Heart left ventricle (tissue), 16 donors: ENCODE measurements at regions not wholly inside any gene's neighbourhood (a gene's known extent, or its start where the extent isn't known, plus 50 kb on each side); places are given as distances from the start of the nearest gene placed in this dataset.

Experiments
- ATAC-seq, 4 donors: fragments of 200-7000 bp; cut with Tn5 transposase; one replicate each; pipeline ENCODE4 v1.9.1; 2020 to 2022; ENCODE audit warnings: moderate library complexity in 4 of 4, mild to moderate bottlenecking in 3 of 4, moderate number of reproducible peaks in 1 of 4
- DNase-seq, 5 donors: peaks; one replicate each; pipeline ENCODE4 v3.0.0-alpha.2; 2020
- H3K27ac ChIP-seq, 12 donors: fragments of 200-600 bp; sonication (generic) in 4 of 12; one replicate each; pipeline versions ENCODE4 v1.5.0 to v1.8.0; 2016 to 2022; ENCODE audit warnings: mild to moderate bottlenecking in 2 of 12
- H3K27me3 ChIP-seq, 9 donors: fragments of 200-600 bp; sonication (generic) in 2 of 9; one replicate each; pipeline versions ENCODE4 v1.5.1 to v1.8.0; 2016 to 2022; ENCODE audit warnings: mild to moderate bottlenecking in 3 of 9
- H3K36me3 ChIP-seq, 9 donors: fragments of 200-600 bp; sonication (generic) in 2 of 9; one replicate each; pipeline versions ENCODE4 v1.5.0 to v1.8.0; 2018 to 2022; ENCODE audit warnings: mild to moderate bottlenecking in 2 of 9
- H3K4me1 ChIP-seq, 12 donors: fragments of 200-600 bp; sonication (generic) in 4 of 12; one replicate each; pipeline versions ENCODE4 v1.5.0 to v1.8.0; 2016 to 2022; ENCODE audit warnings: mild to moderate bottlenecking in 3 of 12
- H3K4me3 ChIP-seq, 12 donors: fragments of 200-600 bp; sonication (generic) in 4 of 12; one replicate each; pipeline versions ENCODE4 v1.5.0 to v1.8.0; 2017 to 2022; ENCODE audit warnings: mild to moderate bottlenecking in 9 of 12, moderate library complexity in 4 of 12
- H3K9me3 ChIP-seq, 12 donors: fragments of 200-600 bp; sonication (generic) in 4 of 12; one replicate each; pipeline versions ENCODE4 v1.5.0 to v1.8.0; 2016 to 2022; ENCODE audit warnings: mild to moderate bottlenecking in 1 of 12
- CTCF ChIP-seq, 12 donors: fragments of 200-600 bp; sonication (generic) in 4 of 12; IDR thresholded peaks; one replicate each; pipeline versions ENCODE4 v1.5.0 to v1.8.0; 2018 to 2022; ENCODE audit warnings: antibody characterized with exemption in 12 of 12, mild to moderate bottlenecking in 5 of 12
- POLR2A ChIP-seq, 2 donors: fragments of 450-650 bp; IDR thresholded peaks; one replicate each; pipeline ENCODE4 v1.6.1; 2017; ENCODE audit warnings: antibody characterized with exemption in 2 of 2, mild to moderate bottlenecking in 2 of 2, moderate library complexity in 2 of 2
- WGBS, 4 donors: extraction: QIAGEN DNeasy Blood & Tissue Kit in 2 of 4; methylation state at CpG; one replicate each; pipeline versions ENCODE4 v1.1.5 to v1.1.7; 2013 to 2018; 5-methylcytosine and 5-hydroxymethylcytosine counted together
- intact Hi-C, 10 donors: fragments of 100-400 bp; cut with DNase I; formaldehyde crosslinking; loops; one replicate each; pipeline versions ENCODE4 v1.11.1 to v1.14.2; 2022
- donor health status: ischemic (EF 13 %, LVEDD 7.1; RV severe dilation, severe dysfunction).
- donor health status: healthy with polysubstance abuse.
- donor health status: DM: no; HTN: yes; CAD: no.
- donor health status: DM: no; HTN: no; CAD: no.
- donor health status: ischemic (EF 25% LVEDD 6.9; RV normal size, moderate dysfunction).
- donor health status: ischemic (EF 25% LVEDD 5.7; RV mildly dilated, moderate dysfunction).
- donor health status: healthy.
- donor health status: DM: yes; HTN: yes; CAD: no.
- donor health status: ischemic (EF 35%, LVEDD 5.7; RV mildly dilated, moderate dysfunction).
- donor health status: nonischemic (EF 11% LVEDD 7.7; RV severe dilation, severe dysfunction).
- donor health status: DM: yes; HTN: yes; CAD: no.
- donor health status: PGD.
- donor health status: ischemic (EF 29% LVEDD 5.4; RV normal size, mild dysfunction).
- donor health status: nonischemic (EF 23%, LVEDD 6.1; RV moderate dilation, normal function).

DNA sequence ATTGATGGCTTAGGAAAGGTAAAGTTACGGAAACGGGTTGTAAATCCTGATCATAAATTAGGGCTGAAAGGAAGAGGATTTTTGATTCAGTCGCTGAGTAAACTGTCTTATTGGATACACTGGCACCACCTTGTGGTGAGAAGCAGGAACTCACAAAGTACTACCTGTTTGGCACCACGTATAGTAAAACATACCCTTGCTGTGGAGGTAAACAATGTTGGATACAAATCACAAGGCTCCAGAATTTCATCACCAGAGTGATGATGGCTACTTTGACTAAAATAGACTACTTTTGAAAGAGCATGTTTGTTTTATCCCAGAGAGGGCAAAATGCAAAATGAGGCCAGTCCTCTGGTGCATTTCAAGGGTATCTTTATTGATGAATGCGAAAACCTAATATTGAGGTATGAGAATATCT lies 216.9 kb downstream of the IGSF11 start:
- H3K4me1 ChIP-seq = no peaks in the 10 kb centered on the region
- intact Hi-C loops = no loop called here
- DNase-seq (no peak), ATAC-seq (peak in 2 of 4 donors; percentile 61 to 63)
- peak; percentile 49 to 81 (median 71) for TF ChIP-seq CTCF (IDR thresholded peaks at IDR 0.05)
- no peak for TF ChIP-seq POLR2A (IDR thresholded peaks at IDR 0.05)
- H3K9me3 ChIP-seq = no peaks in the 10 kb centered on the region
- no peak overlapping the region for H3K4me3 ChIP-seq
- 21 to 25% (median 24%) methylated on average over 5 of the region's 5 CpGs for WGBS, 4 donors
- no peak overlapping the region for H3K27ac ChIP-seq
- no peaks in the 10 kb centered on the region for H3K27me3 ChIP-seq
- no peaks in the 10 kb centered on the region for H3K36me3 ChIP-seq

GRCh38 chr3:118818386-118818785 lies 216.3 kb downstream of the IGSF11 start:
- Histone ChIP-seq H3K27me3 (no peaks in the 10 kb centered on the region), H3K27ac (no peak overlapping the region), H3K4me1 (no peaks in the 10 kb centered on the region), H3K36me3 (no peaks in the 10 kb centered on the region), H3K9me3 (no peaks in the 10 kb centered on the region), H3K4me3 (no peak overlapping the region)
- no peak for TF ChIP-seq CTCF (IDR thresholded peaks at IDR 0.05)
- TF ChIP-seq POLR2A (IDR thresholded peaks at IDR 0.05) = no peak
- intact Hi-C loops = no loop called here
- DNase-seq (no peak), ATAC-seq (no peak)
- 70 to 83% (median 80%) methylated on average over 2 of the region's 2 CpGs for WGBS, 4 donors

DNA sequence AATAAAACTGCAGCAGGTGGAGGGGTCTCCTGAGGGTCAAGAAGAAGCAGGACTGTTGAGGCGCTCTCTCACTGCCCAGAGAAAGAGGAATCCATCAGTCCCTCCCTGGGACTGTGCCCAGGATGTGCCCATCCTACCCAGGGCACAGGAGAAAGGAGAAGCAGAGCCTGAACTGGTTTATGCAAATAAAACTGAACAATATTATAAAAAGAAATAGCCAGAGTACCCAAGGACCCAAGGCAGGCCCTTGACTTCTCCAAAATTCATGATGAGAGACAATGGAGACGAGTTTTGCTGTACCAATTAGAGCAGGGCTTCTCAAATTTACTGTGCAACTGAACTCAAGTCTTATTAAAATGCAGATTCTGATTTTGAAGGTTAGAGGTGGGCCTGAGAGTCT lies 211.0 kb downstream of the IGSF11 start:
- H3K4me3 ChIP-seq = no peak overlapping the region
- DNase-seq (no peak), ATAC-seq (no peak)
- no peaks in the 10 kb centered on the region for H3K4me1 ChIP-seq
- peaks cover 0 to 3% (median 0%) of the 10 kb centered on the region in 9 donors for H3K27me3 ChIP-seq
- intact Hi-C loops = no loop called here
- H3K36me3 ChIP-seq = no peaks in the 10 kb centered on the region
- H3K27ac ChIP-seq = no peak overlapping the region
- TF ChIP-seq POLR2A (IDR thresholded peaks at IDR 0.05) (no peak), CTCF (IDR thresholded peaks at IDR 0.05) (no peak)
- H3K9me3 ChIP-seq = no peaks in the 10 kb centered on the region
- WGBS, 4 donors = 78 to 83% (median 81%) methylated on average over 2 of the region's 2 CpGs

- WGBS, 4 donors = 89 to 96% (median 91%) methylated on average over 3 of the region's 3 CpGs
- DNase-seq = no peak
- TF ChIP-seq POLR2A (IDR thresholded peaks at IDR 0.05) (no peak), CTCF (IDR thresholded peaks at IDR 0.05) (no peak)
- H3K4me1 ChIP-seq = no peaks in the 10 kb centered on the region
- no peaks in the 10 kb centered on the region for H3K9me3 ChIP-seq
- no peaks in the 10 kb centered on the region for H3K36me3 ChIP-seq
- ATAC-seq = no peak
- H3K27me3 ChIP-seq = peaks cover 0 to 3% (median 0%) of the 10 kb centered on the region in 9 donors
- intact Hi-C loops = no loop called here
- no peak overlapping the region for H3K4me3 ChIP-seq
- H3K27ac ChIP-seq = no peak overlapping the region
Observed at GRCh38 chr3:118827446-118827845, 207.2 kb downstream of the IGSF11 start.
